ENCODE measurements at regions not wholly inside any gene's neighbourhood (a gene's known extent, or its start where the extent isn't known, plus 50 kb on each side); places are given as distances from the start of the nearest gene placed in this dataset.

- TF ChIP-seq SP2 (tag by site-specific recombination; IDR thresholded peaks at IDR 0.05) (no peak), REST (tag by site-specific recombination; IDR thresholded peaks at IDR 0.05) (no peak), ZNF37A (tag by site-specific recombination; IDR thresholded peaks at IDR 0.05) (no peak)
- TF ChIP-seq, protein P1, sequence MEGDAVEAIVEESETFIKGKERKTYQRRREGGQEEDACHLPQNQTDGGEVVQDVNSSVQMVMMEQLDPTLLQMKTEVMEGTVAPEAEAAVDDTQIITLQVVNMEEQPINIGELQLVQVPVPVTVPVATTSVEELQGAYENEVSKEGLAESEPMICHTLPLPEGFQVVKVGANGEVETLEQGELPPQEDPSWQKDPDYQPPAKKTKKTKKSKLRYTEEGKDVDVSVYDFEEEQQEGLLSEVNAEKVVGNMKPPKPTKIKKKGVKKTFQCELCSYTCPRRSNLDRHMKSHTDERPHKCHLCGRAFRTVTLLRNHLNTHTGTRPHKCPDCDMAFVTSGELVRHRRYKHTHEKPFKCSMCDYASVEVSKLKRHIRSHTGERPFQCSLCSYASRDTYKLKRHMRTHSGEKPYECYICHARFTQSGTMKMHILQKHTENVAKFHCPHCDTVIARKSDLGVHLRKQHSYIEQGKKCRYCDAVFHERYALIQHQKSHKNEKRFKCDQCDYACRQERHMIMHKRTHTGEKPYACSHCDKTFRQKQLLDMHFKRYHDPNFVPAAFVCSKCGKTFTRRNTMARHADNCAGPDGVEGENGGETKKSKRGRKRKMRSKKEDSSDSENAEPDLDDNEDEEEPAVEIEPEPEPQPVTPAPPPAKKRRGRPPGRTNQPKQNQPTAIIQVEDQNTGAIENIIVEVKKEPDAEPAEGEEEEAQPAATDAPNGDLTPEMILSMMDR (tag by site-specific recombination; IDR thresholded peaks at IDR 0.05) = no peak
These were observed 146.2 kb downstream of the TBXT start for GRCh38 chr6:166021429-166021828.

All from HEK293 (cell line).